ENCODE measurements at regions not wholly inside any gene's neighbourhood (a gene's known extent, or its start where the extent isn't known, plus 50 kb on each side); places are given as distances from the start of the nearest gene placed in this dataset.

DNA sequence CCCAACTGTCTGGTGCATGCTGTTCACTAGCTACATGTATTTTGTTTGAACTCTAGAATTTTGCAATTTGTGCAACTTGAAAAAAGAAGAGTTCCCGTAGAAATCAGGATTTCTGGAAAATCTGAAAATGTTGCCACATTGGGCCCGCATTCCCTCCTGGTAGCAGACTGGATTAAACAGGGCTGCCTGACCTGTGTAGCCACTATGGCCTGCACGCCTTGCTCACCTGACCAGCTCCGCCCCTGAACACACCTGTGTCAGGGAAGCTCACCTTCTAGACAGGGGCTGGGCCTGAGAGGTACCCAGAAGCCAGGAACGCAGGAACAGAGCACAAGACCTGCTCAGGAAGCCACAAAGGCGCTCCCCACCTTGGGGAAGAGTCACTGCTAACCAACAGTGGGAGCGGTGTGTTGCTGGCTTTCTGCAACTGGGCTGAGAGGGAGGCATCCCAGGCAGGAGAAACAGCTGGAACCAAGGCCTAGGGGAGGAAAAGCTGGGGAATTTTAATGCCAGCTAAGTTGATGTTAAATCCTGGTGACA is 106.5 kb downstream of the UQCRFS1 start:
- TF ChIP-seq, protein P1, sequence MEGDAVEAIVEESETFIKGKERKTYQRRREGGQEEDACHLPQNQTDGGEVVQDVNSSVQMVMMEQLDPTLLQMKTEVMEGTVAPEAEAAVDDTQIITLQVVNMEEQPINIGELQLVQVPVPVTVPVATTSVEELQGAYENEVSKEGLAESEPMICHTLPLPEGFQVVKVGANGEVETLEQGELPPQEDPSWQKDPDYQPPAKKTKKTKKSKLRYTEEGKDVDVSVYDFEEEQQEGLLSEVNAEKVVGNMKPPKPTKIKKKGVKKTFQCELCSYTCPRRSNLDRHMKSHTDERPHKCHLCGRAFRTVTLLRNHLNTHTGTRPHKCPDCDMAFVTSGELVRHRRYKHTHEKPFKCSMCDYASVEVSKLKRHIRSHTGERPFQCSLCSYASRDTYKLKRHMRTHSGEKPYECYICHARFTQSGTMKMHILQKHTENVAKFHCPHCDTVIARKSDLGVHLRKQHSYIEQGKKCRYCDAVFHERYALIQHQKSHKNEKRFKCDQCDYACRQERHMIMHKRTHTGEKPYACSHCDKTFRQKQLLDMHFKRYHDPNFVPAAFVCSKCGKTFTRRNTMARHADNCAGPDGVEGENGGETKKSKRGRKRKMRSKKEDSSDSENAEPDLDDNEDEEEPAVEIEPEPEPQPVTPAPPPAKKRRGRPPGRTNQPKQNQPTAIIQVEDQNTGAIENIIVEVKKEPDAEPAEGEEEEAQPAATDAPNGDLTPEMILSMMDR (IDR thresholded peaks at IDR 0.05) = no peak
- TF ChIP-seq POLR2A (IDR thresholded peaks at IDR 0.05) = no peak

Data from heart left ventricle (tissue), 13 donors.